Astrocyte of the cerebellum (primary cell): ENCODE measurements at regions not wholly inside any gene's neighbourhood (a gene's known extent, or its start where the extent isn't known, plus 50 kb on each side); places are given as distances from the start of the nearest gene placed in this dataset.
A peak's percentile ranks its signal among the peaks of the same experiment; 100 is the strongest.

ENCODE experiments used
- DNase-seq: peaks from one replicate; pipeline ENCODE4 v3.0.0-alpha.2; 2011; ENCODE audit warnings: low read depth
- H3K4me3 ChIP-seq: 2 replicates; pipeline ENCODE4 v1.5.1; 2011; ENCODE audit warnings: mild to moderate bottlenecking, low read depth, low read length, moderate library complexity
- CTCF ChIP-seq: IDR thresholded peaks from 2 replicates; pipeline ENCODE4 v1.5.1; 2012; ENCODE audit warnings: low read length, low read depth, moderate library complexity, mild to moderate bottlenecking; ENCODE audit errors: missing control alignments
- in situ Hi-C: cut with HindIII; loops from 2 replicates; pipeline ENCODE4 v1.10.0; 2017; ENCODE audit warnings: low sequenced_read_pairs

- in situ Hi-C loops = no loop called here
- TF ChIP-seq CTCF = no peak
- peak; percentile 26 for DNase-seq
Measured at GRCh38 chr16:54585094-54585997, 298.8 kb upstream of the IRX3 start.

GRCh38 chr16:54584121-54584520 is 297.5 kb upstream of the IRX3 start:
- no peak for TF ChIP-seq CTCF
- DNase-seq = no peak
- in situ Hi-C loops = no loop called here
- no peak overlapping the region for H3K4me3 ChIP-seq

More at GRCh38 chr16:54585094-54585997, 298.8 kb upstream of the IRX3 start:
- H3K4me3 ChIP-seq = no peak overlapping the region

GRCh38 chr16:54582631-54583250 is 296.2 kb upstream of the IRX3 start:
- no peak overlapping the region for H3K4me3 ChIP-seq
- peak; percentile 5 for DNase-seq
- in situ Hi-C loops = no loop called here
- no peak for TF ChIP-seq CTCF

GRCh38 chr16:54579106-54579728 is 292.6 kb upstream of the IRX3 start:
- no peak for TF ChIP-seq CTCF
- no peak for DNase-seq
- in situ Hi-C loops = loop anchor here (5.0 kb wide), 1 partner anchor 57 kb away; no protein-coding TSS in a partner anchor

GRCh38 chr16:54577651-54578128 is 291.1 kb upstream of the IRX3 start:
- DNase-seq = no peak
- TF ChIP-seq CTCF = no peak

More at GRCh38 chr16:54579106-54579728, 292.6 kb upstream of the IRX3 start:
- no peak overlapping the region for H3K4me3 ChIP-seq

GRCh38 chr16:54576785-54577184 is 290.2 kb upstream of the IRX3 start:
- in situ Hi-C loops = loop anchor here (5.0 kb wide), 1 partner anchor 54 kb away; no protein-coding TSS in a partner anchor
- no peak for TF ChIP-seq CTCF
- no peak overlapping the region for H3K4me3 ChIP-seq
- no peak for DNase-seq

More at GRCh38 chr16:54577651-54578128, 291.1 kb upstream of the IRX3 start:
- no peak overlapping the region for H3K4me3 ChIP-seq
- in situ Hi-C loops = loop anchor here (5.0 kb wide), 1 partner anchor 55 kb away; no protein-coding TSS in a partner anchor
